ENCODE measurements at regions not wholly inside any gene's neighbourhood (a gene's known extent, or its start where the extent isn't known, plus 50 kb on each side); places are given as distances from the start of the nearest gene placed in this dataset.
"Not testable (repeated sequence)": the region's sequence is repeated elsewhere in the genome, so short reads cannot be mapped to it uniquely, and the experiment has no call there.

GRCh38 chrX:128436397-128437103 is 384.3 kb upstream of the ACTRT1 start:
- DNase-seq (ENCODE audit: low read depth in 2 of 3, low spot score in 1 of 3) = no peak

- no peak for DNase-seq (ENCODE audit: low read depth in 2 of 3, low spot score in 1 of 3)
Observed at GRCh38 chrX:128425546-128425945, 373.3 kb upstream of the ACTRT1 start.

- no peak for DNase-seq (ENCODE audit: low read depth in 2 of 3, low spot score in 1 of 3)
Observed at GRCh38 chrX:128408842-128409241, 356.6 kb upstream of the ACTRT1 start.

GRCh38 chrX:128396601-128397000 is 344.4 kb upstream of the ACTRT1 start:
- no peak for DNase-seq (ENCODE audit: low read depth in 2 of 3, low spot score in 1 of 3)

GRCh38 chrX:128383846-128384245 is 331.6 kb upstream of the ACTRT1 start:
- DNase-seq (ENCODE audit: low read depth in 2 of 3, low spot score in 1 of 3) = not testable (repeated sequence)

GRCh38 chrX:128365492-128365891 is 313.3 kb upstream of the ACTRT1 start:
- no peak for DNase-seq (ENCODE audit: low read depth in 2 of 3, low spot score in 1 of 3)

- no peak for DNase-seq (ENCODE audit: low read depth in 2 of 3, low spot score in 1 of 3)
Observed at GRCh38 chrX:128335671-128336070, 283.5 kb upstream of the ACTRT1 start.

GRCh38 chrX:128334821-128335220 is 282.6 kb upstream of the ACTRT1 start:
- DNase-seq (ENCODE audit: low read depth in 2 of 3, low spot score in 1 of 3) = no peak

- no peak for DNase-seq (ENCODE audit: low read depth in 2 of 3, low spot score in 1 of 3)
Observed at GRCh38 chrX:128310912-128311311, 258.7 kb upstream of the ACTRT1 start.

GRCh38 chrX:128309311-128309710 is 257.1 kb upstream of the ACTRT1 start:
- no peak for DNase-seq (ENCODE audit: low read depth in 2 of 3, low spot score in 1 of 3)

- no peak for DNase-seq (ENCODE audit: low read depth in 2 of 3, low spot score in 1 of 3)
Observed at GRCh38 chrX:128294198-128294597, 242.0 kb upstream of the ACTRT1 start.

- DNase-seq (ENCODE audit: low read depth in 2 of 3, low spot score in 1 of 3) = no peak
Observed at GRCh38 chrX:128287693-128288092, 235.5 kb upstream of the ACTRT1 start.

- DNase-seq (ENCODE audit: low read depth in 2 of 3, low spot score in 1 of 3) = no peak
Observed at GRCh38 chrX:128250621-128251020, 198.4 kb upstream of the ACTRT1 start.

- DNase-seq (ENCODE audit: low read depth in 2 of 3, low spot score in 1 of 3) = no peak
Observed at GRCh38 chrX:128216364-128216763, 164.2 kb upstream of the ACTRT1 start.

GRCh38 chrX:128165884-128166408 is 113.7 kb upstream of the ACTRT1 start:
- no peak for DNase-seq (ENCODE audit: low read depth in 2 of 3, low spot score in 1 of 3)

- DNase-seq (ENCODE audit: low read depth in 2 of 3, low spot score in 1 of 3) = no peak
Observed at GRCh38 chrX:128156204-128156603, 104.0 kb upstream of the ACTRT1 start.

- DNase-seq (ENCODE audit: low read depth in 2 of 3, low spot score in 1 of 3) = no peak
Observed at GRCh38 chrX:128142745-128143144, 90.5 kb upstream of the ACTRT1 start.

GRCh38 chrX:128106630-128107029 is 54.4 kb upstream of the ACTRT1 start:
- no peak for DNase-seq (ENCODE audit: low read depth in 2 of 3, low spot score in 1 of 3)

- DNase-seq (ENCODE audit: low read depth in 2 of 3, low spot score in 1 of 3) = no peak
Observed at GRCh38 chrX:128105659-128106058, 53.5 kb upstream of the ACTRT1 start.
